ENCODE measurements at regions not wholly inside any gene's neighbourhood (a gene's known extent, or its start where the extent isn't known, plus 50 kb on each side); places are given as distances from the start of the nearest gene placed in this dataset.

- Histone ChIP-seq H3K4me1 (ENCODE audit: control insufficient read depth, insufficient read depth, low read length) (no peaks in the 10 kb centered on the region), H3K27me3 (ENCODE audit: control insufficient read depth, insufficient read depth, low read length) (no peaks in the 10 kb centered on the region), H3K9me3 (ENCODE audit: control insufficient read depth, low read depth, low read length) (no peaks in the 10 kb centered on the region), H3K4me3 (ENCODE audit: low read length) (no peak overlapping the region), H3K27ac (ENCODE audit: low read length) (no peak overlapping the region), H3K36me3 (ENCODE audit: control insufficient read depth, insufficient read depth, low read length) (no peaks in the 10 kb centered on the region)
- DNase-seq = no peak
- WGBS (ENCODE audit: insufficient coverage, low lambda C conversion rate) = 100% methylated on average over 1 of the region's 2 CpGs
These were observed 76.1 kb upstream of the SMIM21 start for GRCh38 chr18:75503615-75504014.

GRCh38 chr18:75502286-75502685 is 74.8 kb upstream of the SMIM21 start:
- Histone ChIP-seq H3K4me1 (ENCODE audit: control insufficient read depth, insufficient read depth, low read length) (no peaks in the 10 kb centered on the region), H3K27ac (ENCODE audit: low read length) (no peak overlapping the region), H3K36me3 (ENCODE audit: control insufficient read depth, insufficient read depth, low read length) (no peaks in the 10 kb centered on the region), H3K9me3 (ENCODE audit: control insufficient read depth, low read depth, low read length) (no peaks in the 10 kb centered on the region), H3K4me3 (ENCODE audit: low read length) (no peak overlapping the region), H3K27me3 (ENCODE audit: control insufficient read depth, insufficient read depth, low read length) (no peaks in the 10 kb centered on the region)
- no peak for DNase-seq
- 61% methylated on average over 3 of the region's 4 CpGs for WGBS (ENCODE audit: insufficient coverage, low lambda C conversion rate)

GRCh38 chr18:75500545-75500944 is 73.0 kb upstream of the SMIM21 start:
- Histone ChIP-seq H3K4me3 (ENCODE audit: low read length) (no peak overlapping the region), H3K27me3 (ENCODE audit: control insufficient read depth, insufficient read depth, low read length) (no peaks in the 10 kb centered on the region), H3K4me1 (ENCODE audit: control insufficient read depth, insufficient read depth, low read length) (no peaks in the 10 kb centered on the region), H3K9me3 (ENCODE audit: control insufficient read depth, low read depth, low read length) (no peaks in the 10 kb centered on the region), H3K27ac (ENCODE audit: low read length) (no peak overlapping the region), H3K36me3 (ENCODE audit: control insufficient read depth, insufficient read depth, low read length) (no peaks in the 10 kb centered on the region)
- no CpG with 5 or more reads among the region's 2 CpGs for WGBS (ENCODE audit: insufficient coverage, low lambda C conversion rate)
- DNase-seq = no peak

DNA sequence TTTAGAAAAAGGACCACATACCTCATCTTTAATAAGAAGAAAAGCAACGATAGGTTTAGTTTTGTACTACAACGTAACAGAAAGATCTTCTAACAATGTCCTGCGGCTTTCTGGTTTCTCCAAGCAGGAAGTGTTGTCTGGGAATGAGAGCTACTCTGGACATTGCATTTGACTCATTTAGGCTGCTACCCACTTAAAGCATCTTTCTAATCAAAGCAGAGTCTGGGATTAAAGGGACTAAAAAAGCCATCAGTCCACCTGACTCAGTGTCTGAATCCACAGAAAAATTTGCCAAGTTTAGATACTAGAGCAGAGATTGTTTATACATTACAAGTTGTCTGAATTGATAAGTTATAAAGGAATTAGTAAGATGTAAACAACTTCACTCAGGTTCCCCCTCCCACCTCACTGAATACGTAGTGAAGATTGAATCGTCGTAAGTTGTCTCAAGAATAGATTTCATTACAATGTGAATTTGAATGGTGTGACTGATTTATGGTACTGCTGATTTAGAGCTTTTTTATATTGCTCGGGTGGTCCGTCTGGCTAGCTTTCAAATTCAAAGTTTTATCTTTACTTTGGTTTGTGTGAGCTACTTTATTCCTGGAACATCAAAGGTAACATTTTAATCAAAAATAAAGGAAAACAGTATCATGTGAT is 70.2 kb upstream of the SMIM21 start:
- WGBS (ENCODE audit: insufficient coverage, low lambda C conversion rate) = no CpG with 5 or more reads among the region's 8 CpGs
- no peaks in the 10 kb centered on the region for H3K27me3 ChIP-seq (ENCODE audit: control insufficient read depth, insufficient read depth, low read length)
- no peak overlapping the region for H3K4me3 ChIP-seq (ENCODE audit: low read length)
- H3K9me3 ChIP-seq (ENCODE audit: control insufficient read depth, low read depth, low read length) = no peaks in the 10 kb centered on the region
- no peak overlapping the region for H3K27ac ChIP-seq (ENCODE audit: low read length)
- no peak for DNase-seq
- H3K4me1 ChIP-seq (ENCODE audit: control insufficient read depth, insufficient read depth, low read length) = no peaks in the 10 kb centered on the region
- no peaks in the 10 kb centered on the region for H3K36me3 ChIP-seq (ENCODE audit: control insufficient read depth, insufficient read depth, low read length)

- no peaks in the 10 kb centered on the region for H3K9me3 ChIP-seq (ENCODE audit: control insufficient read depth, low read depth, low read length)
- no peak overlapping the region for H3K27ac ChIP-seq (ENCODE audit: low read length)
- H3K27me3 ChIP-seq (ENCODE audit: control insufficient read depth, insufficient read depth, low read length) = no peaks in the 10 kb centered on the region
- WGBS (ENCODE audit: insufficient coverage, low lambda C conversion rate) = 83% methylated on average over 2 of the region's 7 CpGs
- H3K36me3 ChIP-seq (ENCODE audit: control insufficient read depth, insufficient read depth, low read length) = no peaks in the 10 kb centered on the region
- DNase-seq = no peak
- H3K4me3 ChIP-seq (ENCODE audit: low read length) = no peak overlapping the region
- no peaks in the 10 kb centered on the region for H3K4me1 ChIP-seq (ENCODE audit: control insufficient read depth, insufficient read depth, low read length)
These were observed 68.6 kb upstream of the SMIM21 start for GRCh38 chr18:75496151-75496550.

- WGBS (ENCODE audit: insufficient coverage, low lambda C conversion rate) = 83% methylated on average over 1 of the region's 2 CpGs
- Histone ChIP-seq H3K4me1 (ENCODE audit: control insufficient read depth, insufficient read depth, low read length) (no peaks in the 10 kb centered on the region), H3K36me3 (ENCODE audit: control insufficient read depth, insufficient read depth, low read length) (no peaks in the 10 kb centered on the region), H3K27ac (ENCODE audit: low read length) (no peak overlapping the region), H3K27me3 (ENCODE audit: control insufficient read depth, insufficient read depth, low read length) (no peaks in the 10 kb centered on the region), H3K4me3 (ENCODE audit: low read length) (no peak overlapping the region), H3K9me3 (ENCODE audit: control insufficient read depth, low read depth, low read length) (no peaks in the 10 kb centered on the region)
- no peak for DNase-seq
These were observed 65.3 kb upstream of the SMIM21 start for GRCh38 chr18:75492852-75493251.

DNA sequence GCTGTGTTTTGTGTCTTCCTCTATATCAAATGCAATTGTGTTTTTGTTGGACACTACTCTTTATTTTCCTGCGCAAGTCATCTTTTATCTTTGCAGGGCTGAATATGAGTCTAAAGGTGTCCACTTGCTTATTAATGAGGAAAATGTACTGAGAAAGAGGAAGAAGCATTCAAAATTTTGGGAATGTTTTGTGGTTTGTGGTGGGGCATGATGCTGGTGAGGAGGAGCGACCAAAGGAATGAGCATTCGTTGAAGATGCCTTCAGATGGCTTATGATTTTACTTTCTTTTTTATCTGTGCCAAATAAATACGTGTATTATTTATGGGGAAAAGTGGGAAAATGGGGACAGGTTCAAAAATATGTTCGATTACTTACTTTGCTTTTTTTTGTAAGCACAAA is 63.9 kb upstream of the SMIM21 start:
- no peaks in the 10 kb centered on the region for H3K36me3 ChIP-seq (ENCODE audit: control insufficient read depth, insufficient read depth, low read length)

GRCh38 chr18:75489493-75490190 is 62.1 kb upstream of the SMIM21 start:
- no peak overlapping the region for H3K4me3 ChIP-seq (ENCODE audit: low read length)
- 82% methylated on average over 2 of the region's 13 CpGs for WGBS (ENCODE audit: insufficient coverage, low lambda C conversion rate)
- DNase-seq = no peak
- H3K9me3 ChIP-seq (ENCODE audit: control insufficient read depth, low read depth, low read length) = no peaks in the 10 kb centered on the region
- no peak overlapping the region for H3K27ac ChIP-seq (ENCODE audit: low read length)
- no peaks in the 10 kb centered on the region for H3K27me3 ChIP-seq (ENCODE audit: control insufficient read depth, insufficient read depth, low read length)
- H3K36me3 ChIP-seq (ENCODE audit: control insufficient read depth, insufficient read depth, low read length) = no peaks in the 10 kb centered on the region
- H3K4me1 ChIP-seq (ENCODE audit: control insufficient read depth, insufficient read depth, low read length) = no peaks in the 10 kb centered on the region

More for the DNA sequence above, 63.9 kb upstream of the SMIM21 start:
- Histone ChIP-seq H3K4me3 (ENCODE audit: low read length) (no peak overlapping the region), H3K9me3 (ENCODE audit: control insufficient read depth, low read depth, low read length) (no peaks in the 10 kb centered on the region), H3K4me1 (ENCODE audit: control insufficient read depth, insufficient read depth, low read length) (no peaks in the 10 kb centered on the region), H3K27ac (ENCODE audit: low read length) (no peak overlapping the region), H3K27me3 (ENCODE audit: control insufficient read depth, insufficient read depth, low read length) (no peaks in the 10 kb centered on the region)
- 92% methylated on average over 2 of the region's 5 CpGs for WGBS (ENCODE audit: insufficient coverage, low lambda C conversion rate)
- no peak for DNase-seq

DNA sequence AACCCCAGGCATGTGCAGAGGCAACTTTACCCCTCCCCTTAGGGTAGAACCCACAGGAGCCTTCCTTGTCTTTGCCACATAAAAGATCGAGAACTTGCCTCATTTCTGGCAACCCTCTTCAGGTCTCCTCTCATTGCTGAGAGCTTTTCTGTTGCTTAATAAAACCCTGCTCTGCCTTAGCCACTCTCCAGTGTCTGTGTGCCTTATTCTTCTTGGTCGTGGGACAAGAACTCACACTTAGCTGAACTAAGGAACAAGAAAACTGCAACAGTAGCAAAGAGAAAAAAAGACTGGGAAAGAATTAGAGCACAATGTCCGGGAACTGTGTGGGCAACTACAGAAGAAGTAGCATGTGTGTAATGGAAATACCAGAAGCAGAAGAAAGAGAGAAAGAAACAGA is 56.2 kb upstream of the SMIM21 start:
- Histone ChIP-seq H3K27ac (ENCODE audit: low read length) (no peak overlapping the region), H3K27me3 (ENCODE audit: control insufficient read depth, insufficient read depth, low read length) (no peaks in the 10 kb centered on the region), H3K36me3 (ENCODE audit: control insufficient read depth, insufficient read depth, low read length) (no peaks in the 10 kb centered on the region), H3K4me1 (ENCODE audit: control insufficient read depth, insufficient read depth, low read length) (no peaks in the 10 kb centered on the region), H3K9me3 (ENCODE audit: control insufficient read depth, low read depth, low read length) (peaks cover 3% of the 10 kb centered on the region), H3K4me3 (ENCODE audit: low read length) (no peak overlapping the region)
- 100% methylated on average over 2 of the region's 3 CpGs for WGBS (ENCODE audit: insufficient coverage, low lambda C conversion rate)
- DNase-seq = no peak

GRCh38 chr18:75482880-75483279 is 55.4 kb upstream of the SMIM21 start:
- no peak overlapping the region for H3K27ac ChIP-seq (ENCODE audit: low read length)
- H3K9me3 ChIP-seq (ENCODE audit: control insufficient read depth, low read depth, low read length) = peaks cover 3% of the 10 kb centered on the region
- no peaks in the 10 kb centered on the region for H3K27me3 ChIP-seq (ENCODE audit: control insufficient read depth, insufficient read depth, low read length)
- no peaks in the 10 kb centered on the region for H3K4me1 ChIP-seq (ENCODE audit: control insufficient read depth, insufficient read depth, low read length)
- DNase-seq = no peak
- H3K4me3 ChIP-seq (ENCODE audit: low read length) = no peak overlapping the region
- H3K36me3 ChIP-seq (ENCODE audit: control insufficient read depth, insufficient read depth, low read length) = no peaks in the 10 kb centered on the region

- Histone ChIP-seq H3K9me3 (ENCODE audit: control insufficient read depth, low read depth, low read length) (peaks cover 3% of the 10 kb centered on the region), H3K27me3 (ENCODE audit: control insufficient read depth, insufficient read depth, low read length) (no peaks in the 10 kb centered on the region), H3K4me3 (ENCODE audit: low read length) (no peak overlapping the region), H3K4me1 (ENCODE audit: control insufficient read depth, insufficient read depth, low read length) (no peaks in the 10 kb centered on the region), H3K27ac (ENCODE audit: low read length) (no peak overlapping the region), H3K36me3 (ENCODE audit: control insufficient read depth, insufficient read depth, low read length) (no peaks in the 10 kb centered on the region)
- DNase-seq = no peak
- WGBS (ENCODE audit: insufficient coverage, low lambda C conversion rate) = no CpG with 5 or more reads among the region's 2 CpGs
These were observed 53.0 kb upstream of the SMIM21 start for GRCh38 chr18:75480487-75480886.
